Ishikawa (cell line): ENCODE measurements at regions not wholly inside any gene's neighbourhood (a gene's known extent, or its start where the extent isn't known, plus 50 kb on each side); places are given as distances from the start of the nearest gene placed in this dataset.

ENCODE experiments used
- EP300 ChIP-seq: IDR thresholded peaks from 2 replicates; pipeline ENCODE4 v1.6.1; 2012; ENCODE audit warnings: borderline replicate concordance
- FOXM1 ChIP-seq: IDR thresholded peaks from 2 replicates; pipeline ENCODE4 v1.6.1; 2012; ENCODE audit warnings: low read depth, borderline replicate concordance
- REST ChIP-seq: IDR thresholded peaks from 2 replicates; pipeline ENCODE4 v1.6.1; 2012; ENCODE audit warnings: low read depth, mild to moderate bottlenecking
- TAF1 ChIP-seq: IDR thresholded peaks from 2 replicates; pipeline ENCODE4 v1.6.1; 2012; ENCODE audit warnings: low read depth, mild to moderate bottlenecking
- YY1 ChIP-seq: IDR thresholded peaks from 2 replicates; pipeline ENCODE4 v1.6.1; 2012; ENCODE audit warnings: low read depth
- TF ChIP-seq, protein P1 (sequence below): IDR thresholded peaks from 2 replicates; pipeline ENCODE4 v1.6.1; 2012

DNA sequence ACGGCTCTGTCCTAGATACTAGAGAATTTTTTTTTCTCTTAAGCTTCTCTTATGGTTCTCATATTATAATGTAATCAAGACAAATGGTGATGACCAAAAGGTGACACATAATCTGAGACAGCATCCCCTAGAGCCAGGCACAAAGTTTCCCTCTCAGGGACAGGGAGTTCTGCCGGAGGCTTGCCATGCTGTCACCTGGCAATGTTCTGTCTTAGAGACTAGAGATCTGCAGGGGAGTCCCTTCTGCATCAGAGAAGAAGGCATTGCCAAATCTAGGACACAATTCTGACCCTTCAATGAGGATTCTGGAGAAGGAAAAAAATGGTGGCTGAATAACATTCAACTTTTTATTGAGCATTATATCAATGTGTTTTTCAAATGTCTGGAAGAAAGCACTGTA lies 261.2 kb upstream of the TRPC7 start:
- TF ChIP-seq, protein P1, sequence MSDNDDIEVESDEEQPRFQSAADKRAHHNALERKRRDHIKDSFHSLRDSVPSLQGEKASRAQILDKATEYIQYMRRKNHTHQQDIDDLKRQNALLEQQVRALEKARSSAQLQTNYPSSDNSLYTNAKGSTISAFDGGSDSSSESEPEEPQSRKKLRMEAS, result no peak
- TF ChIP-seq EP300, result no peak
- no peak for TF ChIP-seq FOXM1
- TF ChIP-seq YY1, result no peak
- no peak for TF ChIP-seq TAF1
- no peak for TF ChIP-seq REST
